ENCODE measurements at regions not wholly inside any gene's neighbourhood (a gene's known extent, or its start where the extent isn't known, plus 50 kb on each side); places are given as distances from the start of the nearest gene placed in this dataset.

DNA sequence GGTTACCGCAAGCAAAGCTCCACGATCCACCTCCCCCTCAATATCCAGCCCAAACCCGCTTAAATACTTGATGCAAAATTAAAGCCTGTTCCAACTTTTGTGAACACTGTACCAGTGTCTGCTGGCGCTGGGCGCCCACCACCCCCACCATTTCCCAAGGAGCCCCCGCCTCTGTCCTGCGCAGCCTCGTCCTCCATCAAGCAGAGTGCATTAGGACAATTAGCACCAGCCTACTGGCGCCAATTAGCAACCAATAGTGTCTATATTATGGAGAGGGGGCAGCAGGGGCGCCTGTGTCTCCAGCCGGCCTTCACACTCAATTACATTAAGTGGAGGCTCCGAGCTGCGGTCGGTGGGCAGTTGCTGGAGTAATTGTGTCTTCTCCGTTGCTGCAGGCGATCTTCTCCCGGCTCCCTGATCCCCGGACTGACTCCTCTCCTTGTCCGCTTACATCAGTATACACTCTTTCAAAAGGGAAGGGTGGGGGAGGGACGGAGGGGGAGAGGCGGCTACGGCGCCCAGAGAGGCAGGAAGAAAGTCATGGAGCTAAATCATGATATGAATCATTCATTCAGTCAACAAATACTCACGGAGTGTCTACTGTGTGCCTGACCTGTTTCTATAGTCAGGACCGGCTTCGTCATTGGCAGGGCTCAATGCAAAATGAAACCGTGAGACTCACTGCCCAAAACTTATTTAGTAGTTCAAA, 707.3 kb downstream of the MED13L start:
- TF ChIP-seq, protein P1, sequence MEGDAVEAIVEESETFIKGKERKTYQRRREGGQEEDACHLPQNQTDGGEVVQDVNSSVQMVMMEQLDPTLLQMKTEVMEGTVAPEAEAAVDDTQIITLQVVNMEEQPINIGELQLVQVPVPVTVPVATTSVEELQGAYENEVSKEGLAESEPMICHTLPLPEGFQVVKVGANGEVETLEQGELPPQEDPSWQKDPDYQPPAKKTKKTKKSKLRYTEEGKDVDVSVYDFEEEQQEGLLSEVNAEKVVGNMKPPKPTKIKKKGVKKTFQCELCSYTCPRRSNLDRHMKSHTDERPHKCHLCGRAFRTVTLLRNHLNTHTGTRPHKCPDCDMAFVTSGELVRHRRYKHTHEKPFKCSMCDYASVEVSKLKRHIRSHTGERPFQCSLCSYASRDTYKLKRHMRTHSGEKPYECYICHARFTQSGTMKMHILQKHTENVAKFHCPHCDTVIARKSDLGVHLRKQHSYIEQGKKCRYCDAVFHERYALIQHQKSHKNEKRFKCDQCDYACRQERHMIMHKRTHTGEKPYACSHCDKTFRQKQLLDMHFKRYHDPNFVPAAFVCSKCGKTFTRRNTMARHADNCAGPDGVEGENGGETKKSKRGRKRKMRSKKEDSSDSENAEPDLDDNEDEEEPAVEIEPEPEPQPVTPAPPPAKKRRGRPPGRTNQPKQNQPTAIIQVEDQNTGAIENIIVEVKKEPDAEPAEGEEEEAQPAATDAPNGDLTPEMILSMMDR (IDR thresholded peaks at IDR 0.05): no peak
- Mint-ChIP-seq H3K9me3 (no peaks in the 10 kb centered on the region), H3K36me3 (no peaks in the 10 kb centered on the region), H3K27ac (no peak overlapping the region), H3K4me1 (no peaks in the 10 kb centered on the region), H3K4me3 (no peak overlapping the region), H3K27me3 (ENCODE audit: low read depth in 3 of 3) (peaks cover 0 to 2% (median 0%) of the 10 kb centered on the region in 3 donors)
- WGBS (ENCODE audit: insufficient coverage): 96% methylated on average over 3 of the region's 27 CpGs
- Histone ChIP-seq H3K27ac (ENCODE audit: low read depth in 1 of 2, low read length in 2 of 2) (no peak overlapping the region), H3K4me1 (ENCODE audit: control insufficient read depth in 1 of 2, insufficient read depth in 2 of 2, low read length in 2 of 2) (no peaks in the 10 kb centered on the region), H2AFZ (ENCODE audit: insufficient read depth, low read depth, low read length, poor library complexity, severe bottlenecking) (no peak overlapping the region), H3K9me3 (replicated peaks in 1 of 2; ENCODE audit: control insufficient read depth in 1 of 2, insufficient read depth in 1 of 2, low read length in 2 of 2) (no peaks in the 10 kb centered on the region), H3K4me2 (replicated peaks; ENCODE audit: extremely low read depth, low read length, poor library complexity, severe bottlenecking) (no peak overlapping the region), H4K20me1 (ENCODE audit: insufficient read depth, low read length) (no peaks in the 10 kb centered on the region), H3K79me2 (ENCODE audit: insufficient read depth, low read length) (no peaks in the 10 kb centered on the region), H3K4me3 (replicated peaks in 1 of 3; ENCODE audit: low read depth in 2 of 3, low read length in 3 of 3) (no peak overlapping the region), H3K36me3 (replicated peaks in 1 of 2; ENCODE audit: control insufficient read depth in 1 of 2, insufficient read depth in 2 of 2, low read length in 2 of 2) (no peaks in the 10 kb centered on the region), H3K9ac (ENCODE audit: insufficient read depth, low read length, poor library complexity, severe bottlenecking) (no peak overlapping the region), H3K27me3 (ENCODE audit: control insufficient read depth in 2 of 2, insufficient read depth in 2 of 2, low read length in 2 of 2) (no peaks in the 10 kb centered on the region)
- intact Hi-C loops (cut with micrococcal nuclease): no loop called here
- no peak for DNase-seq

DNA sequence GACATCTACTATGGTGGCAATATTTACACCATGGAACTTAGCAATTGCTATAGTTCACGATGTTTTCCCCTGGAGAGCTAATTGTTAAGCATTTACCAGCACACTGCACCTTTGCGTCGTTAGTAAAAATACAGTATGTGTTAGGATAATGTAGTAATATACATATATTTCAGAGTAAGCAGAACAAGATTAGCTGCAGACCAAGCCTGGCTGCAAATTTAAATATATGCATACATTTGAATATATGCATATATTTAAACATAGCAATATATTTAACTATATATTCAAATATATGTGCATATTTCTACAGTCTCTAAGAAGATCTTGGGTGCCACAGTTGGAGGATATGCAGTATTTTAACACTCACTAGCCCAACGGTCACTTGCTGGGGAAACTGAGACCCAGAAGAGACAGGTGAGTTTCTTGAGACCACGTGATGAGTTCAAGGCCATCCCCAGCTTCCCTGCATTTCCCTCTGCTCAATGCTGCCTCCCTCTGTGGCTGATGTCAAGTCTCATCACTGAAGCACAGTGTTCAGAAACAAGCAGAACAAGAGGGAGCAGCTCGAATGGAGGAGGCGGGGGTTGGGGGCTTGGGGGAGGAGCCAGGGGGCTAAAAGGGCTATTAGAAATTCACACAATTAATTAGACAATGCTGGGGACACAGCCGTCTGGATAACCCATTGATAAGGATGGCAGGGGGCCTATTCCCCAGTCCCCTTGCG, 708.0 kb downstream of the MED13L start:
- Mint-ChIP-seq H3K36me3 (no peaks in the 10 kb centered on the region), H3K27me3 (ENCODE audit: low read depth in 3 of 3) (peaks cover 0 to 5% (median 3%) of the 10 kb centered on the region in 3 donors), H3K9me3 (no peaks in the 10 kb centered on the region), H3K27ac (no peak overlapping the region), H3K4me3 (no peak overlapping the region), H3K4me1 (no peaks in the 10 kb centered on the region)
- DNase-seq: no peak
- intact Hi-C loops (cut with micrococcal nuclease): no loop called here
- Histone ChIP-seq H3K79me2 (ENCODE audit: insufficient read depth, low read length) (no peaks in the 10 kb centered on the region), H3K36me3 (replicated peaks in 1 of 2; ENCODE audit: control insufficient read depth in 1 of 2, insufficient read depth in 2 of 2, low read length in 2 of 2) (no peaks in the 10 kb centered on the region), H3K9ac (ENCODE audit: insufficient read depth, low read length, poor library complexity, severe bottlenecking) (no peak overlapping the region), H3K4me1 (ENCODE audit: control insufficient read depth in 1 of 2, insufficient read depth in 2 of 2, low read length in 2 of 2) (no peaks in the 10 kb centered on the region), H3K27ac (ENCODE audit: low read depth in 1 of 2, low read length in 2 of 2) (no peak overlapping the region), H2AFZ (ENCODE audit: insufficient read depth, low read depth, low read length, poor library complexity, severe bottlenecking) (no peak overlapping the region), H3K4me3 (replicated peaks in 1 of 3; ENCODE audit: low read depth in 2 of 3, low read length in 3 of 3) (no peak overlapping the region), H3K9me3 (replicated peaks in 1 of 2; ENCODE audit: control insufficient read depth in 1 of 2, insufficient read depth in 1 of 2, low read length in 2 of 2) (no peaks in the 10 kb centered on the region), H4K20me1 (ENCODE audit: insufficient read depth, low read length) (no peaks in the 10 kb centered on the region), H3K4me2 (replicated peaks; ENCODE audit: extremely low read depth, low read length, poor library complexity, severe bottlenecking) (no peak overlapping the region), H3K27me3 (ENCODE audit: control insufficient read depth in 2 of 2, insufficient read depth in 2 of 2, low read length in 2 of 2) (no peaks in the 10 kb centered on the region)
- TF ChIP-seq, protein P1 (IDR thresholded peaks at IDR 0.05): no peak
- WGBS (ENCODE audit: insufficient coverage): 87% methylated on average over 3 of the region's 9 CpGs
